ENCODE measurements at regions not wholly inside any gene's neighbourhood (a gene's known extent, or its start where the extent isn't known, plus 50 kb on each side); places are given as distances from the start of the nearest gene placed in this dataset.

- no peak for ATAC-seq
- no peak overlapping the region for H3K27ac Mint-ChIP-seq
- no peak overlapping the region for H3K4me3 ChIP-seq (ENCODE audit: low read length)
Measured at GRCh38 chr7:94241402-94241925, 153.2 kb upstream of the COL1A2 start.

GRCh38 chr7:94243066-94243711, 151.5 kb upstream of the COL1A2 start:
- no peak for ATAC-seq
- intact Hi-C loops (cut with micrococcal nuclease), result no loop called here
- no peak for TF ChIP-seq CTCF (IDR thresholded peaks at IDR 0.05)

More at GRCh38 chr7:94241402-94241925, 153.2 kb upstream of the COL1A2 start:
- no peaks in the 10 kb centered on the region for H3K27me3 ChIP-seq (ENCODE audit: control insufficient read depth, insufficient read depth, low read length)
- no peaks in the 10 kb centered on the region for H3K4me1 Mint-ChIP-seq
- no peaks in the 10 kb centered on the region for H3K9me3 ChIP-seq (ENCODE audit: control insufficient read depth, insufficient read depth, low read length)
- no peak for TF ChIP-seq CTCF (IDR thresholded peaks at IDR 0.05)
- no peaks in the 10 kb centered on the region for H3K36me3 ChIP-seq (ENCODE audit: control insufficient read depth, insufficient read depth, low read length)
- H3K4me1 ChIP-seq (ENCODE audit: control insufficient read depth, insufficient read depth, low read length), result no peaks in the 10 kb centered on the region
- peaks cover under 1% of the 10 kb centered on the region in 2 donors for H3K9me3 Mint-ChIP-seq
- no peaks in the 10 kb centered on the region for H3K36me3 Mint-ChIP-seq
- 88% methylated on average over 2 of the region's 3 CpGs for WGBS (ENCODE audit: insufficient coverage)
- no peak overlapping the region for H3K27ac ChIP-seq (ENCODE audit: low read length)
- no peak for DNase-seq
- no peaks in the 10 kb centered on the region for H3K27me3 Mint-ChIP-seq (ENCODE audit: low read depth in 2 of 2)
- H3K4me3 Mint-ChIP-seq, result no peak overlapping the region
- intact Hi-C loops (cut with micrococcal nuclease), result no loop called here

GRCh38 chr7:94244760-94245159, 149.9 kb upstream of the COL1A2 start:
- ATAC-seq (no peak), DNase-seq (no peak)
- Mint-ChIP-seq H3K27ac (no peak overlapping the region), H3K9me3 (peaks cover 2% of the 10 kb centered on the region in 2 donors), H3K4me1 (no peaks in the 10 kb centered on the region), H3K36me3 (no peaks in the 10 kb centered on the region), H3K4me3 (no peak overlapping the region), H3K27me3 (ENCODE audit: low read depth in 2 of 2) (no peaks in the 10 kb centered on the region)
- Histone ChIP-seq H3K4me3 (ENCODE audit: low read length) (no peak overlapping the region), H3K36me3 (ENCODE audit: control insufficient read depth, insufficient read depth, low read length) (no peaks in the 10 kb centered on the region), H3K27ac (ENCODE audit: low read length) (no peak overlapping the region), H3K9me3 (ENCODE audit: control insufficient read depth, insufficient read depth, low read length) (no peaks in the 10 kb centered on the region), H3K4me1 (ENCODE audit: control insufficient read depth, insufficient read depth, low read length) (no peaks in the 10 kb centered on the region), H3K27me3 (ENCODE audit: control insufficient read depth, insufficient read depth, low read length) (no peaks in the 10 kb centered on the region)
- no peak for TF ChIP-seq CTCF (IDR thresholded peaks at IDR 0.05)
- intact Hi-C loops (cut with micrococcal nuclease), result no loop called here

More at GRCh38 chr7:94243066-94243711, 151.5 kb upstream of the COL1A2 start:
- H3K27me3 Mint-ChIP-seq (ENCODE audit: low read depth in 2 of 2), result no peaks in the 10 kb centered on the region
- no peak overlapping the region for H3K4me3 Mint-ChIP-seq
- H3K9me3 Mint-ChIP-seq, result peaks cover 2% of the 10 kb centered on the region in 2 donors
- Histone ChIP-seq H3K27me3 (ENCODE audit: control insufficient read depth, insufficient read depth, low read length) (no peaks in the 10 kb centered on the region), H3K27ac (ENCODE audit: low read length) (no peak overlapping the region), H3K9me3 (ENCODE audit: control insufficient read depth, insufficient read depth, low read length) (no peaks in the 10 kb centered on the region), H3K4me1 (ENCODE audit: control insufficient read depth, insufficient read depth, low read length) (no peaks in the 10 kb centered on the region), H3K36me3 (ENCODE audit: control insufficient read depth, insufficient read depth, low read length) (no peaks in the 10 kb centered on the region), H3K4me3 (ENCODE audit: low read length) (no peak overlapping the region)
- no peak for DNase-seq
- 88% methylated on average over 7 of the region's 9 CpGs for WGBS (ENCODE audit: insufficient coverage)
- H3K36me3 Mint-ChIP-seq, result no peaks in the 10 kb centered on the region
- no peaks in the 10 kb centered on the region for H3K4me1 Mint-ChIP-seq
- no peak overlapping the region for H3K27ac Mint-ChIP-seq

GRCh38 chr7:94245500-94245899, 149.2 kb upstream of the COL1A2 start:
- H3K9me3 Mint-ChIP-seq, result peaks cover 2% of the 10 kb centered on the region in 2 donors
- Histone ChIP-seq H3K9me3 (ENCODE audit: control insufficient read depth, insufficient read depth, low read length) (no peaks in the 10 kb centered on the region), H3K27me3 (ENCODE audit: control insufficient read depth, insufficient read depth, low read length) (no peaks in the 10 kb centered on the region), H3K4me3 (ENCODE audit: low read length) (no peak overlapping the region), H3K36me3 (ENCODE audit: control insufficient read depth, insufficient read depth, low read length) (no peaks in the 10 kb centered on the region), H3K27ac (ENCODE audit: low read length) (no peak overlapping the region), H3K4me1 (ENCODE audit: control insufficient read depth, insufficient read depth, low read length) (no peaks in the 10 kb centered on the region)
- H3K27ac Mint-ChIP-seq, result no peak overlapping the region
- no peaks in the 10 kb centered on the region for H3K36me3 Mint-ChIP-seq
- intact Hi-C loops (cut with micrococcal nuclease), result no loop called here
- no peak for DNase-seq
- no peak overlapping the region for H3K4me3 Mint-ChIP-seq
- WGBS (ENCODE audit: insufficient coverage), result 93% methylated on average over 3 of the region's 4 CpGs
- no peak for ATAC-seq
- TF ChIP-seq CTCF (IDR thresholded peaks at IDR 0.05), result no peak
- no peaks in the 10 kb centered on the region for H3K4me1 Mint-ChIP-seq
- H3K27me3 Mint-ChIP-seq (ENCODE audit: low read depth in 2 of 2), result no peaks in the 10 kb centered on the region

All from natural killer cell (primary cell).